ENCODE measurements at regions not wholly inside any gene's neighbourhood (a gene's known extent, or its start where the extent isn't known, plus 50 kb on each side); places are given as distances from the start of the nearest gene placed in this dataset.

- Histone ChIP-seq H3K9ac (ENCODE audit: extremely low read depth, insufficient read length, low read length) (no peak overlapping the region), H2BK15ac (ENCODE audit: low read depth, low read length) (no peak overlapping the region), H4K91ac (ENCODE audit: insufficient read length, low read depth, low read length) (no peak overlapping the region), H2BK120ac (ENCODE audit: low read depth, low read length, poor library complexity, severe bottlenecking) (no peak overlapping the region), H2BK20ac (ENCODE audit: low read depth, low read length, poor library complexity, severe bottlenecking) (no peak overlapping the region), H2AK5ac (ENCODE audit: insufficient read length, low read length) (no peak overlapping the region), H3T11ph (ENCODE audit: low read length) (no peak overlapping the region), H4K8ac (replicated peaks; ENCODE audit: insufficient read length, low read depth, low read length) (no peak overlapping the region), H3K9me3 (ENCODE audit: control insufficient read depth, low read depth, low read length) (no peaks in the 10 kb centered on the region), H4K20me1 (ENCODE audit: control insufficient read depth, insufficient read depth, insufficient read length) (no peaks in the 10 kb centered on the region), H3K4me1 (ENCODE audit: insufficient read depth, low read length) (peaks cover 5% of the 10 kb centered on the region; the same call in 1 of the 2 replicates), H3K56ac (ENCODE audit: insufficient read length, low read depth, low read length) (no peak overlapping the region), H3K4ac (ENCODE audit: low read depth, low read length) (no peak overlapping the region), H3K27ac (ENCODE audit: insufficient read length, low read depth, low read length) (no peak overlapping the region), H3K4me2 (ENCODE audit: insufficient read depth, insufficient read length, low read length) (no peak overlapping the region), H3K79me1 (ENCODE audit: insufficient read depth, low read depth, low read length, poor library complexity, severe bottlenecking) (no peaks in the 10 kb centered on the region), H3K14ac (ENCODE audit: insufficient read depth, low read length) (no peak overlapping the region), H3K23ac (ENCODE audit: insufficient read length, low read depth, low read length) (no peak overlapping the region), H3K18ac (ENCODE audit: insufficient read length, low read depth, low read length) (no peak overlapping the region), H3K23me2 (ENCODE audit: insufficient read length, low read depth, low read length, poor library complexity, severe bottlenecking) (no peaks in the 10 kb centered on the region), H2BK5ac (ENCODE audit: insufficient read length, low read length) (no peak overlapping the region), H2BK12ac (ENCODE audit: insufficient read length, low read depth, low read length) (no peak overlapping the region), H3K79me2 (ENCODE audit: insufficient read depth, low read length) (no peaks in the 10 kb centered on the region), H4K5ac (ENCODE audit: insufficient read length, low read depth, low read length) (no peak overlapping the region), H3K27me3 (ENCODE audit: insufficient read depth, low read length) (no peaks in the 10 kb centered on the region), H2AFZ (ENCODE audit: low read length) (peak overlapping the region; percentile 22)
- Mint-ChIP-seq H3K27ac (no peak overlapping the region; a peak in 1 of 7 replicates), H3K36me3 (ENCODE audit: insufficient read depth in 1 of 3, low read depth in 3 of 3) (peaks cover 0 to 4% (median 0%) of the 10 kb centered on the region in 3 experiments; a peak in 3 of 7 replicates), H3K27me3 (ENCODE audit: low read depth) (peaks cover 3% of the 10 kb centered on the region; the same call in 1 of the 2 replicates), H3K4me1 (peaks cover 11 to 13% of the 10 kb centered on the region in 2 experiments), H3K4me3 (no peak overlapping the region), H3K9me3 (peaks cover 2 to 5% of the 10 kb centered on the region in 2 experiments; a peak in 2 of 5 replicates)
- no peak for DNase-seq
- TF ChIP-seq CTCF (conservative IDR thresholded peaks at IDR 0.05) = no peak
- WGBS (ENCODE audit: extremely low coverage, insufficient read length, low lambda C conversion rate) = no CpG with 5 or more reads among the region's 2 CpGs
These were observed 368.0 kb downstream of the SETD4 start for GRCh38 chr21:35692311-35692710.

All from H9 (cell line).